Stomach (tissue), 4 donors: ENCODE measurements at regions not wholly inside any gene's neighbourhood (a gene's known extent, or its start where the extent isn't known, plus 50 kb on each side); places are given as distances from the start of the nearest gene placed in this dataset.

Experiments
- EP300 ChIP-seq: sonication (generic); formaldehyde crosslinking; IDR thresholded peaks from one replicate; pipeline ENCODE4 v1.6.1; 2017; ENCODE audit warnings: antibody characterized with exemption
- TF ChIP-seq, protein P1 (sequence below), 7 experiments: fragments of 450-650 bp in 4 of 7; fragments of 200-600 bp in 3 of 7; sonication (generic) in 3 of 7; IDR thresholded peaks; one replicate each; pipeline ENCODE4 v1.5.1; 2016 to 2019; ENCODE audit warnings: antibody characterized with exemption in 7 of 7, control low read depth in 2 of 7, mild to moderate bottlenecking in 1 of 7

DNA sequence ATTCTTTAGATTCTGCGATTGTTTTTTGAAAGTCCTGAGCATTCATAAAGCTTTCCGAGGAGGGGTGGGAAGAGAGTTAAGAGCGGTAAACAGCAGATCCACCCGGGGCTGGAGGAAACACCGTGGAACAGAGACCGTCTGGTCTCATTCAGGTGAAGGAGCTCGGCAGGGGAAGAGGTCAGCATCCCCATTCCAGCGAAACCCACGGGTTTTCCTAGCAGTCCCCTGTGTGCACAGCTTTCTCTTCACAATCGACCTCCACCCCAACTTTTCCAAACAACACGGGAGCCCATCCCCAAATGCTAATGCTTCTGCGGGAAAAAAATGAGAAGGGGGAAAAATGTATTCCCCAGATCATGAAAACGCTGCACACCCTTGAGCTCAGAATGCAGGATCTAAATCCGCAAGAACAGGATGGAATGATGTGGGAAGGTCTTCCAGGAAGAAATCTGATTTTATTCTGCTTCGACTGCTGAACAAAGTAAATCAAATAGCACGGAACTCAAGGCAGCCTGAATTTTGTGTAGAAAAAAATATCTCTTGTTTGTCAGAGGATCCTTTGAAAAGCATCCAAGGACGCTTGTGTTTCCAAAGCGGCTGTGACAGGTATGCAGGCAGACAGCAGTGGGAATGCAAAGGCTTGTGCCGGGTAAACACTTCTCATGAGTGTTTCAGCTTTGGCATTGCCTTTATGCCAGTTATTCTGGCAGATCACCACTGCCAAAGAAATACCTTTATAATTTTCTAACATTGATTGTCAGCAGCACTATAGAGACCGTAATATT lies 128.8 kb downstream of the NDUFA12 start:
- no peak for TF ChIP-seq EP300
- TF ChIP-seq, protein P1, sequence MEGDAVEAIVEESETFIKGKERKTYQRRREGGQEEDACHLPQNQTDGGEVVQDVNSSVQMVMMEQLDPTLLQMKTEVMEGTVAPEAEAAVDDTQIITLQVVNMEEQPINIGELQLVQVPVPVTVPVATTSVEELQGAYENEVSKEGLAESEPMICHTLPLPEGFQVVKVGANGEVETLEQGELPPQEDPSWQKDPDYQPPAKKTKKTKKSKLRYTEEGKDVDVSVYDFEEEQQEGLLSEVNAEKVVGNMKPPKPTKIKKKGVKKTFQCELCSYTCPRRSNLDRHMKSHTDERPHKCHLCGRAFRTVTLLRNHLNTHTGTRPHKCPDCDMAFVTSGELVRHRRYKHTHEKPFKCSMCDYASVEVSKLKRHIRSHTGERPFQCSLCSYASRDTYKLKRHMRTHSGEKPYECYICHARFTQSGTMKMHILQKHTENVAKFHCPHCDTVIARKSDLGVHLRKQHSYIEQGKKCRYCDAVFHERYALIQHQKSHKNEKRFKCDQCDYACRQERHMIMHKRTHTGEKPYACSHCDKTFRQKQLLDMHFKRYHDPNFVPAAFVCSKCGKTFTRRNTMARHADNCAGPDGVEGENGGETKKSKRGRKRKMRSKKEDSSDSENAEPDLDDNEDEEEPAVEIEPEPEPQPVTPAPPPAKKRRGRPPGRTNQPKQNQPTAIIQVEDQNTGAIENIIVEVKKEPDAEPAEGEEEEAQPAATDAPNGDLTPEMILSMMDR (IDR thresholded peaks at IDR 0.05): no peak
